NCI-H1436 treated with DMSO at 0.1 percent for 48 hours (cell line): ENCODE measurements at regions not wholly inside any gene's neighbourhood (a gene's known extent, or its start where the extent isn't known, plus 50 kb on each side); places are given as distances from the start of the nearest gene placed in this dataset.
"Not testable (repeated sequence)": the region's sequence is repeated elsewhere in the genome, so short reads cannot be mapped to it uniquely, and the experiment has no call there.

Experiments
- DNase-seq: peaks from one replicate; lab custom pipeline; 2025; lab: John Stamatoyannopoulos, UW

DNA sequence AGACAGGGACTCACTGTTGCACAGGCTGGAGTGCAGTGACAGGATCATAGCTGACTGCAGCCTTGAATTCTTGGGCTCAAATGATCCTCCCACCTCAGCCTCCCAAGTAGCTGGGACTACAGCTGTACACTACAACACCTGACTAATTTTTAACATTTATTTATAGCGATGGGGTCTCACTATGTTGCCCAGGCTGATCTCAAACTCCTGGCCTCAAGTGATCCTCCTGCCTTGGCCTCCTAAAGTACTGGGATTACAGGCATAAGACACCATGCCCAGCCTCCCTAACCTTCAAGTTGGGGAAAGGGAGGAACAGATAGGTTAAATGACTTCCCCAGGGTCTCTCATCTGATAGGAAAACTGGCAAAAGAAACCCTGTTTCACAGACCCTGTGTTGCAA, 919.5 kb downstream of the TYW1 start:
- not testable (repeated sequence) for DNase-seq

DNA sequence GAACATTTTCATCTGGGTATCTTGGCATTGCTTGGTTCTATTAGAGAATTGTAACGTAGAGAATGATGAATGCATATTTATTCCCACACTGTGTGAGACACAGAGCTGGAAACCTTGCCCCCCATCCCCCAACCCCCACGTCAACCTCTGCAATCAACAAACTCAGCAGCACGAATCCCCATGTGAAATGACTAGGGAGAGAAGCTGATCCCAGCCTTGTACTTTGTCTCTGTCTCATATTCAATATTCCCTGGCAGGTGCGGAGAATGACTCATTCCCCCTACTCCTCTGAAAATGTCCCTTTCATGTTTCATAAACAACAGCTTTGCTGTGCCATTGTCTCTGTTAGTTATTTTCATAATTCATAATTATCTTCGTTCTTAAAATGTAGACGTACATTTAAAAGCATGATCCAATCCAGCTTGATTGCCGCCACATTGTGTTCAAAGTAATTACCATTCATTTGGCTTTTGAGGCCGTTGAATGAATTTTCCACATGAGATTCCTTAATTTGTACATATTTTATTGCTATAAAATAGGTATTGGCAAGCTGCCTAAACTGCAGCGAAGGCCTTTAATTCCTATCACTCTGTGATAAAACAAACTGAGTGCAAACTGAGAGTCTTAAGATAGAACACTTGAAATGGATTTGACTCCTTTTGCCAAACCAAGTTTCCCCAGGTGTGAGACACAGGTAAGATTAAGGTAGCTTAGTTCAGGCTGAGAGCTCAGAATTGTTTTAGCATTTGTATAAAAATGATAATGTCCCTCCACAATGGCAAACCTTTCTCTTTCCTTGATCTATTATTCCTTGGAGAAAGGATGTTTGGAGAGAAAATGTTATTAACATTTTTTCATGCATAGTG, 920.2 kb downstream of the TYW1 start:
- peak; percentile 81 for DNase-seq

DNA sequence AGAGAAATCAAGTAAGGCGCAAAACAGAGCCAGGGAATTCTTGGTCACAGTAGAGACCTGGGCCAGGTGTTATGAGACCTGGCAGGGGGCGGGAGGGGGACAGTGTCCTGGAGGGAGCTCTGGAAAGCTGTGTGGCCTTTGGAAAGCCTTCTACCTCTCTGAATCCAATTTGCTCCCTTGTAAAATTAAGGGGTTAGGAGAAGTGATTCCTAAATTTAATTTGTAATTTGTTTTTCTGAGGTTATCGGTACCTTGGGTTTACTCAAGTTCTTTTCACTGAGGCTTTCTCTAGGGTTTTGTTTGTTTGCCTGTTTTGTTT, 920.8 kb downstream of the TYW1 start:
- DNase-seq, result no peak

DNA sequence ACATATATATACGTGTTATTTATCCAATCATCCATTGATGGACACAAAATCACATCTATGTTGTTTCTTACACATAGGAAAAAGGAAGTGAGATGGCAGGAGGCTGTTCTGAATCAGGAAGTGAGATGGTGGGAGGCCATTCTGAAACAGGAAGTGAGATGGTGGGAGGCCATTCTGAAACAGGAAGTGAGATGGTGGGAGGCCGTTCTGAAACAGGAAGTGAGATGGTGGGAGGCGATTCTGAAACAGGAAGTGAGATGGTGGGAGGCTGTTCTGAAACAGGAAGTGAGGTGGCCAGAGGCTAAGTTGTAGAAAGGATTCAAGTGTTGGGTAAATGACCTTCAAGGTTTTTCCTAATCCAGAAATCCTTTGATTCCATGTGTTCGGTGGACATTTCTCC, 921.5 kb downstream of the TYW1 start:
- DNase-seq, result no peak

DNA sequence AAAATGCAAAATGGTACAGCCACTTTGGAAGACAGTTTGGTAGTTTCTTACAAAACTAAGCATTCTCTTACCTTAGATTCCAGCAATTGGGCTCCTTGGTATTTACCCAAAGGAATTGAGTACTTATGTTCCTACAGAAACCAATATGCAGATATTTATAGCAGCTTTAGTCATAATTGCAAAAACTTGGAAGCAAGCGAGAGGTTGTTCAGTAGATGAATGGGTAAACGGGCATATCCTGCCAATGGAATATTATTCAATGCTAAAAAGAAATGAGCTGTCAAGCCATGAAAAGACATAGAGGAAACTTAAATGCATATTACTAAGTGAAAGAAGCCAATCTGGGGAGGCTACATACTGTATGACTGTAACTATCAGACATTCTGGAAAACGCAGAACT, 926.7 kb downstream of the TYW1 start:
- DNase-seq, result no peak

DNA sequence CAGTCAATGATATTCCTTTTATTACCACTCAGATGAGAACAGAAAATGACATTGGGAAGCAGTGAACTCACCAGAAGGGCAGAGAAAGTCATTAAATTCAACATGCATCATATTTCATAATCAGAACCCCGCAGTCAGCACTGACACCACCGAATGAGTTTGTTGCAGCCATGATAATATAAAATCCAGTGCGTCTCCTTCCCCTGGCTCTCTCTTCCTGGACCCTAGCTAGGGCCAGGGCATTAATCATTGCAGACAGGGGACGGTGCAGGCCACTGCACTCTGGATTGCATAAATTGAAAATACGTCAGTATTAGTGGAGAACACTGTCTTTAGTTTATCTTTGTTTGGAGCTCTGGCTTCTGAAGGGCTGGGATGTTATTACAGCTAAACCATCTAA, 931.5 kb downstream of the TYW1 start:
- no peak for DNase-seq

DNA sequence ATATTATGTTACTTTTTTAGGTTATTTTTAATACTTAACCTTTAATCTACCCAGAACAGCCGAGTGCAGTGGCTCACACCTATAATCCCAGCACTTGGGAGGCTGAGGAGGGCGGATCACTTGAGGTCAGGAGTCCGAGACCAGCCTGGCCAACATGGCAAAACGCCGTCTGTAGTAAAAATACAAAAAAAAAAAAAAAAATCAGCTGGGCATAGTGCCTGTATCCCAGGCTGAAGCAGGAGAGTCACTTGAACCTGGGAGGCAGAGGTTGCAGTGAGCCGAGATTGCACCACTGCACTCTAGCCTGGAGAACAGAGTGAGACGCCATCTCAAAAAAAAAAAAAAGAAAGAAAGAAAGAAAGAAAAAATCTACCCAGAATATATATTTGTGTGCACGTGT, 939.8 kb downstream of the TYW1 start:
- not testable (repeated sequence) for DNase-seq

DNA sequence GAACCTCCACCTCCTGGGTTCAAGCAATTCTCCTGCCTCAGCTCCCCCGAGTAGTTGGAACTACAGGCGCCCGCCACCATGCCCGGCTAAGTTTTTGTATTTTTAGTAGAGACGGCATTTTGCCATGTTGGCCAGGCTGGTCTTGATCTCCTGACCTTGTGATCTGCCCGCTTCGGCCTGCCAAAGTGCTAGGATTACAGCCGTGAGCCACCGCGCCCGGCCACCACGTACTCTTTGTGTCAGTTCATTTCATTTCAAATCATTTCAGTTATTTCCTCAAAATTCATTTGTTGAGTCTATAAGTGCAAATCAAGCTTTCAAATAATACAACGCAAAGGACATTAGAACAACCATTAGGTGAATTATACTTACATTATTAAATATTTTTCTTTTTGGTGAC, 943.8 kb downstream of the TYW1 start:
- DNase-seq, result no peak

DNA sequence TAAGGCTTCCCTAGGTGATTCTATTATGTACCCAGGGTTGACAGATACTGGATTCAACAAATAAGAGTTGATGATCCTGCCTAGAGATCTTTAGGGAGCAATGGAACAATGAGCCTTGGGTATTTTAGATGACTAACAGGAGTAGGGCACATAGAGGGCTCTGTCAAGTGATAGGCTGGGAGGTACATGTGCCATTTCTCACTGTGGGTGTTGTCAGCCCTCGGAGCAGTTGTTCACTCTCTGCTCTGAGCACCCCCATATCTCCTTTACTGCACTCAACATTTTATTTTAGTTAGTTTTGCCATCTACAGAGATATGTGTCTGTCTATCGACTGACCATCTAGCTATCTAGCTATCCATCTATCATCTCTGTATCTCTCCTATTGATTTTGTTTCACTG, 950.6 kb downstream of the TYW1 start:
- no peak for DNase-seq

DNA sequence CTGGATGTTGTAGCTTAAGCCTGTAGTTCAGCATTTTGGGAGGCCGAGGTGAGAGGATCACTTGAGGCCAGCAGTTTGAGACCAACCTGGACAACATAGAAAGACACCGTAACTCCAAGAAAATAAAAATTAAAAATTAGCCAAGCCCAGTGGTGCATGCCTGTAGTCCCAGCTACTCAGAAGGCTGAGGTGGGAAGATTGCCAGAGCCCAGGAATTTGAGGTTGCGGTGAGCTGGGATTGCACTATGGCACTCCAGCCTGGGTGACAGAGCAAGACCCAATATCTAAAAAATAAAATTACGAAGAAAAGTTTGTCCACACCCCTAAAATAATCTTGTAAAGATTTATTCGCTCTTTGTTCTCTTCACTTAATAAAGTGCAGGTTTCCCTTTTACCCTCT, 951.0 kb downstream of the TYW1 start:
- no peak for DNase-seq

DNA sequence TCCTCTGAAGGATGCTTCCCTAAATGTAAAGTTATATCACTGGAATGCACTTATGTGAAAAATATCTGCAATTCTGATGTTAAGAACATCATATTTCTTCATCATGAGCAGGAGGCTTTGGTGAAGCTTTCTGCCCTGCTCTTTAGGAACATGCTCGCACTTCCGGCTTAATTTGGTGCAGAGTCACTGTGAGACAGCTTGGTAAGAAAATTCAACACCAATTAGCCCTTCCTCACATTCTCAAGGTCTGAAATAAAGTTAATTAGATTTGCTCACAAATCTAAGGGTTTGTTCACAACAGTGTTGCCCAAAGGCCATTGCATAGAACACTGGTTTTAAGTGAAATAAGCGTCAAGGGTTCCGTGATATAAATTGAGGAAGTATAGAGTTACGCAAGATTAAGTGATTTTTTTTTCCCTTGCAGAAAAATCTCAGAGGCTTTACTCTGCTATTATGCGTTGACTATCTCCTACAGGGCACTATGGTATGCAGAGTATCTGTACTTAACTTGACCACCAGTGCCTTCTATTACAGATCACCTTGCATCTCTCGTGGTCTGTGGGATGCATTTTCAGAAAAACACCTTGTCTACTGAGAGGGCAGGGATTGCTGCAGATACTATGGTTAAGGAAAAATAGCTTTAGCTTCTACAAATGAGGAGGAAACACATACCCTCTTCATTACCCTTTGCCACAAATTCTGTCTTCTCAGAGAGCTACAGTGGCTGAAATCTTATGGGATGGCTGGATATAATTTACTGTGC, 953.9 kb downstream of the TYW1 start:
- no peak for DNase-seq

DNA sequence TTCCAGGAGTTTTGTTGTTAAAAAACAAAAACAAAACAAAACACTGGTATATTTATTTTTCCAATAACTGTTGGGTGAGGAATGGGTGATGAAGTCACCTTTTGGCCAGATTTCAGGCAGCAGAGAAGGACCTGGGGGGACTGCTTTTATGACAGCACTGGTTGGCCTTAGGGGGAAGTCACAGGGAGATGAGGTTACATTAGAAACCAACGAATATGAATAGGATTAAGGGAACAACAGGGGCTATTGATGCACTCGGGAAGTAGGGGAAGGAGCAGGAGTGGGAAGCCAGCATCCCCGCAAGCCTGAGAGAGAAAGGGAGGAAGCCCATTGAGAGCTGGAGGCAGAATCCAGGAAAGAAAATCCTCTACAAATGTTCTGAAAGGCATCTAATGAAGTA, 958.4 kb downstream of the TYW1 start:
- DNase-seq, result no peak

DNA sequence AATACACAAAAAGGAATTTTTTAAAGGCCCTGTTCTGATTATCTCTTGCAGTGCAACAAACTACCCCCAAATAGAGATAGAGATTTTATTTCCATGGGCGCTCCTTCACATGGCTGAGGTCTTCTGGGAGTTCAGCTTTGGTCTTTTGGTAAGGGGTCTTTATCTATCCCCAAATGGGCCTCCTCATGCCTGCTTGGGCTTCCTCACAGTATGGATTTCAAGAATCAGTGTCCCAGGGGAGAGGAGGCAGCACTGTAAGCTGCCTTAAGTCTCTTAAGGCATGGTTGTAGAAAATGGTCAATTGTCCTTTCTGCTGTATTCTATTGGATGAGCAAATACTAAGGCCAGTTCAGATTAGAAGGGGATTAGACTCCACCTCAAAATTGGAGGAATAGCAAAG, 966.2 kb downstream of the TYW1 start:
- no peak for DNase-seq

DNA sequence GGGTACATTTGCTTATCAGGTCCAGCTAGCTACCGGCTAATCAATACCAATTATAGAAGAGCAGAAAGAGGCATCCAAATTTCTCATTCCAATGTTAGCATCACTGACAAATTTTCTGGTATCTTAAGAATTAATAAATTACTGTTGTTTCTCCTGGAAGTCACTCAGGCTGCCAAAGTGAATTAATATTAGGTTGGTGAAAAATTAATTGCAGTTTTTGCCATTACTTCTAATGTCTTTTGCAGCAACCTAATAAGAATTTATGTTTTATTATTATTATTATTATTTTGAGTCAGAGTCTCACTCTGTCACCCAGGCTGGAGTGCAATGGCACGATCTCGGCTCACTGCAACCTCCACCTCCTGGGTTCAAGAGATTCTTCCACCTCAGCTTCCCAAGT, 979.9 kb downstream of the TYW1 start:
- no peak for DNase-seq

DNA sequence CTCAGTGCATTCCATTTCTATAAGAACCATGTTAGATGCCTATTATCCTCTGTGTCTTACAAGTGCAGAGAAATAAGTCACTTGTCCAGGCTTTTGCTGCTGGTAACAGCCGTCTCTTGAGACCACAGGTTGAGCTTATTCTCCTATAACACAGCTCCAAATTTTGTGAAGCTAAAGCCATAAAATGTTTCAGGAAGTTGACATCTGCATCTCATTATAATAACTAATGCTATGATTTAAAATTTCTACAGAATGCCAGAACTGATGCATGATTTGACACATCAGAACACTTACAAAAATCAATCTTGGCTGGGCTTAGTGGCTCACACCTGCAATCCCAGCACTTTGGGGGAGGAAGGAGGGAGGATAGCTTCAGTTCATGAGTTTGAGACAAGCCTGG, 986.9 kb downstream of the TYW1 start:
- no peak for DNase-seq

DNA sequence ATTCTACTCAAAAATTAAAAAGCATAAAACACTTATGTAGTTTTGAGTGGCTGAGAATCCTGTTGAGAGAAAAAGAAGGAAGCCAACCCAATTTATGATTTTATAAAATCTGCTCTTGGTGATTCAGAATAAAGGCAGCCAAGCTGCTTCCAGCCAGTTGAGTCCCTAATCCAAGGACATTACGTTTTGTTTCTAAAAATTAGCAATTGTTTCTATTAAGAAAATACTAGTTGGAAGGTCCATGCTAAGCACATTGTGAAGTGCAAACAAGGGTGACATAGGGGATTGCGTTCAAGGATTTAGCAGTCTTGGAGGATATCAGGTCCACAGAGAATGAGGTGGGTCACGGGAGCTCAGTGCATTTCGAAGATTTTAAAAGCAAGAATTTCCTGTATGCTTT, 987.7 kb downstream of the TYW1 start:
- DNase-seq, result no peak

DNA sequence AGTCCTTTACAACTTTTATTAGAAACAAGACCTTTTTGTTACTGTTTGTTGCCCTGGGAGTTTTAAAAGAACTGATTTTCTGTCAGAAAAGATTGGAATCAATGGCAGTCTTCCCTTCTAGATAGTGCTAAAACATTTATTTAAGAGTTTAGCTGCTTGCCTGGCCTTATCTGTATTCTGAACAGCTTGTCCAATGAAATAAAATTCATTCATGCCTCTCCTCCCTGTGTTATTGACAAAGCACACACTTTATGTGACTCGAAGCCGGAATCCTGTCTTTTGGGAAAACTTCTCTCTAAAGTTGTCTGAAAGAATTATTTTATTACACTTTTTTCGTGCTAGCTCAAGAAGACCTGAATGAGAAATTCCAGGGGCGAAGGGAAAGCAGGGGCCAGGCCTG, 992.5 kb downstream of the TYW1 start:
- no peak for DNase-seq

DNA sequence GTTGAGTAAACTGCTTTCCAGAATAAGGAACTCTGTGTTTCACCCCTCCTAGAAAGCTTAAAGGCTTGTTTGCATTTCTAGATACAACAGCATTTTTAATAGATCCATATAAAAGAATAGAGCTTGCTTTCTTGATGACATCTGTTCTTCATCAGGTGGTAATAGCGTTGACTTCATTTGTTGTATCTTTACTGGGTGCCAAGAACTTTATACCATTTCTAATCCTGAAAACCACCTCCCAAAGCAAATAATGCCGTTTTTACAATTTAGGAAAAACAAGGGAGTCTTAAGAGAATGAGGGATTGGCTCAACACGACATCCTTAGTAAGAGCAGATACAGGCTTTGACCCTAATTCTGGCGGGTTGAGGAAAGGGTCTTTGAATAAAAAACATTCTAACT, 993.4 kb downstream of the TYW1 start:
- DNase-seq, result no peak

DNA sequence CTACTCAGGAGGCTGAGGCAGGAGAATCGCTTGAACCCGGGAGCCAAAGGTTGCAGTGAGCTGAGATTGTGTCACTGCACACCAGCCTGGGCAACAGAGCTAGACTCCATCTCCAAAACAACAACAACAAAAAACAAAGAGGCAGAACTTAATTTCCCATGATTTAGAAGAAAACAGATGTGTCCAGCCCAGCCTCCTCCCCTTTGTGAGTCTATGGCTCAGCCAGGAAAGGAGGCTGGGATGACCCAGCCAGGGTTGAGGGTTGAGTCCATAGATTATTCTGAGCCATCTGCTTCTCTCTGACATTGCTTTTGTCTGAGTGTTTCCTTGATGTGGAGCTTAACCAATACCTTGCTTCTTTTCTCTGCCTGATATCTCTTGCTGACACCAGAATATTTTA, 994.1 kb downstream of the TYW1 start:
- DNase-seq, result no peak

DNA sequence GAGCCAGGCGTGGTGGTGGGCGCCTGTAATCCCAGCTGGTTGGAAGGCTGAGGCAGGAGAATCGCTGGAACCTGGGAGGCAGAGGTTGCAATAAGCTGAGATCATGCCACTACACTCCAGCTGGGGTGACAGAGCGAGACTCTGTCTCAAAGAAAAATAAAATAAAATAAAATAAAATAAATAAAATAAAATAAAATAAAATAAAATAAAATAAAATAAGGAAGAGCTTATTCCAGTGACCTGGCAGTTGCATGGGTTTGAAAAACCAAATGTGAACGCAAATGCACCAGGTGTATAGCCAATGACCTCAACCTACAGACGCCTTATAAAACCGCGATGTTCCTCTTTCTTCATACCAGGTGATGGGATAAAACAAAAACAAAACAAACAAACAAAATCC, 995.7 kb downstream of the TYW1 start:
- DNase-seq, result no peak

DNA sequence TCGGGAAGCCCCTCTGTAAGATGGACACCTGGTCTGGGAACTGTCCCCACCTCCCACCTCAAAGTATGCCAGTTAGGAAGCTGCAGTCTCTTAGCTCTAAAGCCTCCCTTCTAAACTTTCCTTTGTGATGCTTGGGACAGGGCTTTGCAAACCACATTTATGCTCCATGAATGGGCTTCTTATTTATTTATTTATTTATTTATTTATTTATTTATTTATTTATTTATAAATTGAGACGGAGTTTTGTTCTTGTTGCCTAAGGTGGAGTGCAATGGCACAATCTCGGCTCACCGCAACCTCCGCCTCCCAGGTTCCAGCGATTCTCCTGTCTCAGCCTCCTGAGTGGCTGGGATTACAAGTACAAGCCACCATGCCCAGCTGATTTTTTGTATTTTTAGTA, 1009.4 kb downstream of the TYW1 start:
- DNase-seq, result no peak

DNA sequence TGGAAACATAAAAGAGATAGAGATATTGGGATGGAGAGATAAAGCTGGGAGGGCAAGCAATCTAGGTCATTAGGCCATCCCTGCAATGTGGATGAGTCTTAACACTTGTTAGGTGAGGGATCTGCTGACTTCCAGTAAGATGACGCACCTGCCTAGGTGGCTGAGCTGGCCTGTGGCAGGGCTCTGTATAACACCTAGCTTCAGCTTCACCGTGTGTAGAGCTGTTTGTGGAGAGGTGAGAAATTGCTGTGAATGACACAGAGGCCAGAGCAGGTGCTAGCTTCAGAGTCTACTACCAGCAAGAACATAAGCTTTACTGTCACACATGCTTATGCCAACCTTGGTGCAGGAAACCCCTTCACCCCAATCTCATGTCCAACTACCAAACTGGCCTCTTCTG, 1010.0 kb downstream of the TYW1 start:
- no peak for DNase-seq

DNA sequence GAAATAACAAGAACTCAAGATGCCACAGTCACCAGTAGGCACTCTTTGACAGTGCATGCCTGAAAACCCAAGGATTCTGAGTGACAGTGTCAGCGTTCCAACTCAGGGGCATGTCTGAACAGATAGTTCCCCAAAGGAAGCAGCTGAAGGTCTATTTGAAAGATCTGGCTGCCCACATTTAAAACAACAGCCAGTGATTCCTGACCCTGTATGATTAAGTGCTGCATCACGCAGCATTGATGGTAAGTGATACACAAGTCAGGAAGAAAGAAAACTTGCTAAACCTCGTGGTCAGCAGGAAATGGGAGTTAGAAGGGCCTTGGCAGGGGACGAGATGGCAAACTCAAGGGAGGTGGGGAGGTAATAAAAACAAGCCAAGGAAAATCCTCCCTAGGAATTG, 1013.1 kb downstream of the TYW1 start:
- DNase-seq, result no peak
